ENCODE measurements at regions not wholly inside any gene's neighbourhood (a gene's known extent, or its start where the extent isn't known, plus 50 kb on each side); places are given as distances from the start of the nearest gene placed in this dataset.

- peaks cover 14% of the 10 kb centered on the region for H3K4me1 Mint-ChIP-seq
- peaks cover 0 to 4% (median 2%) of the 10 kb centered on the region in 3 donors for H3K27me3 Mint-ChIP-seq (ENCODE audit: low read depth in 3 of 3)
- 100% methylated on average over 2 of the region's 6 CpGs for WGBS (ENCODE audit: insufficient coverage)
- DNase-seq: no peak
- Histone ChIP-seq H3K4me2 (replicated peaks; ENCODE audit: extremely low read depth, low read length, poor library complexity, severe bottlenecking) (no peak overlapping the region), H3K27me3 (ENCODE audit: control insufficient read depth in 2 of 2, insufficient read depth in 2 of 2, low read length in 2 of 2) (no peaks in the 10 kb centered on the region), H3K4me1 (ENCODE audit: control insufficient read depth in 1 of 2, insufficient read depth in 2 of 2, low read length in 2 of 2) (peaks cover 14 to 15% of the 10 kb centered on the region in 2 donors), H3K9me3 (replicated peaks in 1 of 2; ENCODE audit: control insufficient read depth in 1 of 2, insufficient read depth in 1 of 2, low read length in 2 of 2) (no peaks in the 10 kb centered on the region), H3K79me2 (ENCODE audit: insufficient read depth, low read length) (no peaks in the 10 kb centered on the region), H3K36me3 (replicated peaks in 1 of 2; ENCODE audit: control insufficient read depth in 1 of 2, insufficient read depth in 2 of 2, low read length in 2 of 2) (peaks cover 6 to 19% of the 10 kb centered on the region in 2 donors), H2AFZ (ENCODE audit: insufficient read depth, low read depth, low read length, poor library complexity, severe bottlenecking) (no peak overlapping the region), H3K9ac (ENCODE audit: insufficient read depth, low read length, poor library complexity, severe bottlenecking) (no peak overlapping the region), H3K4me3 (replicated peaks in 1 of 3; ENCODE audit: low read depth in 2 of 3, low read length in 3 of 3) (no peak overlapping the region), H4K20me1 (ENCODE audit: insufficient read depth, low read length) (no peaks in the 10 kb centered on the region), H3K27ac (ENCODE audit: low read depth in 1 of 2, low read length in 2 of 2) (no peak overlapping the region)
- intact Hi-C loops (cut with micrococcal nuclease): no loop called here
- no peak overlapping the region for H3K4me3 Mint-ChIP-seq
- TF ChIP-seq CTCF (IDR thresholded peaks at IDR 0.05): no peak
- peaks cover 0 to 4% (median 0%) of the 10 kb centered on the region in 7 donors for H3K9me3 Mint-ChIP-seq
- peaks cover 30 to 36% of the 10 kb centered on the region in 2 donors for H3K36me3 Mint-ChIP-seq
- H3K27ac Mint-ChIP-seq: peak overlapping the region in 1 of 7 donors; percentile 27
These were observed 180.8 kb downstream of the KATNIP start for GRCh38 chr16:27730661-27731210.

- WGBS (ENCODE audit: insufficient coverage): 100% methylated on average over 2 of the region's 5 CpGs
- Mint-ChIP-seq H3K4me3 (no peak overlapping the region), H3K27me3 (ENCODE audit: low read depth in 3 of 3) (peaks cover 0 to 5% (median 2%) of the 10 kb centered on the region in 3 donors), H3K36me3 (peaks cover 28 to 34% of the 10 kb centered on the region in 2 donors), H3K4me1 (peaks cover under 1% of the 10 kb centered on the region), H3K27ac (peak overlapping the region in 1 of 7 donors; percentile 68), H3K9me3 (peaks cover 0 to 3% (median 0%) of the 10 kb centered on the region in 7 donors)
- Histone ChIP-seq H3K27me3 (ENCODE audit: control insufficient read depth in 2 of 2, insufficient read depth in 2 of 2, low read length in 2 of 2) (no peaks in the 10 kb centered on the region), H3K4me3 (replicated peaks in 1 of 3; ENCODE audit: low read depth in 2 of 3, low read length in 3 of 3) (no peak overlapping the region), H4K20me1 (ENCODE audit: insufficient read depth, low read length) (no peaks in the 10 kb centered on the region), H3K9me3 (replicated peaks in 1 of 2; ENCODE audit: control insufficient read depth in 1 of 2, insufficient read depth in 1 of 2, low read length in 2 of 2) (no peaks in the 10 kb centered on the region), H3K27ac (ENCODE audit: low read depth in 1 of 2, low read length in 2 of 2) (no peak overlapping the region), H3K4me2 (replicated peaks; ENCODE audit: extremely low read depth, low read length, poor library complexity, severe bottlenecking) (no peak overlapping the region), H3K4me1 (ENCODE audit: control insufficient read depth in 1 of 2, insufficient read depth in 2 of 2, low read length in 2 of 2) (no peaks in the 10 kb centered on the region), H3K9ac (ENCODE audit: insufficient read depth, low read length, poor library complexity, severe bottlenecking) (no peak overlapping the region), H3K36me3 (replicated peaks in 1 of 2; ENCODE audit: control insufficient read depth in 1 of 2, insufficient read depth in 2 of 2, low read length in 2 of 2) (peaks cover 7 to 8% of the 10 kb centered on the region in 2 donors), H2AFZ (ENCODE audit: insufficient read depth, low read depth, low read length, poor library complexity, severe bottlenecking) (no peak overlapping the region), H3K79me2 (ENCODE audit: insufficient read depth, low read length) (no peaks in the 10 kb centered on the region)
- no peak for DNase-seq
- no peak for TF ChIP-seq CTCF (IDR thresholded peaks at IDR 0.05)
- intact Hi-C loops (cut with micrococcal nuclease): no loop called here
These were observed 185.1 kb downstream of the KATNIP start for GRCh38 chr16:27735031-27735430.

Measured in CD14-positive monocyte (primary cell).